ENCODE measurements at regions not wholly inside any gene's neighbourhood (a gene's known extent, or its start where the extent isn't known, plus 50 kb on each side); places are given as distances from the start of the nearest gene placed in this dataset.

GRCh38 chr7:16985621-16986020 is 103.8 kb upstream of the AGR3 start:
- H3K4me1 ChIP-seq, result peaks cover 18% of the 10 kb centered on the region
- no peak overlapping the region for H3K4me3 ChIP-seq
- no peak for DNase-seq (ENCODE audit: extremely low spot score in 2 of 2)
- intact Hi-C loops (cut with DNase I), result loop anchor here (10.0 kb wide), 1 partner anchor 309 kb away; the partner anchor contains the start of gene AHR
- no peak overlapping the region for H3K27ac ChIP-seq
- TF ChIP-seq POLR2AphosphoS5 (IDR thresholded peaks at IDR 0.05; ENCODE audit: insufficient read depth in 1 of 2, low read depth in 1 of 2) (no peak), CTCF (IDR thresholded peaks at IDR 0.05) (no peak), POLR2A (IDR thresholded peaks at IDR 0.05) (no peak)
- no peaks in the 10 kb centered on the region for H3K36me3 ChIP-seq
- no peaks in the 10 kb centered on the region for H3K27me3 ChIP-seq
- H3K9me3 ChIP-seq, result no peaks in the 10 kb centered on the region

- intact Hi-C loops (cut with DNase I), result loop anchor here (10.0 kb wide), 1 partner anchor 308 kb away; the partner anchor contains the start of gene AHR
- no peak overlapping the region for H3K4me3 ChIP-seq
- no peaks in the 10 kb centered on the region for H3K27me3 ChIP-seq
- no peaks in the 10 kb centered on the region for H3K36me3 ChIP-seq
- no peaks in the 10 kb centered on the region for H3K9me3 ChIP-seq
- TF ChIP-seq POLR2A (IDR thresholded peaks at IDR 0.05) (no peak), POLR2AphosphoS5 (IDR thresholded peaks at IDR 0.05; ENCODE audit: insufficient read depth in 1 of 2, low read depth in 1 of 2) (no peak), CTCF (IDR thresholded peaks at IDR 0.05) (no peak)
- H3K27ac ChIP-seq, result no peak overlapping the region
- H3K4me1 ChIP-seq, result peaks cover 18% of the 10 kb centered on the region
- DNase-seq (ENCODE audit: extremely low spot score in 2 of 2), result no peak
Measured at GRCh38 chr7:16986755-16987154, 105.0 kb upstream of the AGR3 start.

GRCh38 chr7:16989811-16990413 is 108.1 kb upstream of the AGR3 start:
- DNase-seq (ENCODE audit: extremely low spot score in 2 of 2), result no peak
- Histone ChIP-seq H3K4me1 (peaks cover 9% of the 10 kb centered on the region), H3K9me3 (no peaks in the 10 kb centered on the region), H3K36me3 (no peaks in the 10 kb centered on the region), H3K27me3 (no peaks in the 10 kb centered on the region), H3K27ac (peak overlapping the region; percentile 7), H3K4me3 (peak overlapping the region in 1 of 2 donors; percentile 7)
- TF ChIP-seq POLR2AphosphoS5 (IDR thresholded peaks at IDR 0.05; ENCODE audit: insufficient read depth in 1 of 2, low read depth in 1 of 2), result peak in 1 of 2 donors; percentile 65
- TF ChIP-seq CTCF (IDR thresholded peaks at IDR 0.05), result no peak
- TF ChIP-seq POLR2A (IDR thresholded peaks at IDR 0.05), result no peak
- intact Hi-C loops (cut with DNase I), result loop anchor here (10.0 kb wide), 1 partner anchor 305 kb away; the partner anchor contains the start of gene AHR

GRCh38 chr7:16991551-16991950 is 109.8 kb upstream of the AGR3 start:
- Histone ChIP-seq H3K4me3 (no peak overlapping the region), H3K27ac (no peak overlapping the region), H3K4me1 (peaks cover 9% of the 10 kb centered on the region), H3K9me3 (no peaks in the 10 kb centered on the region), H3K27me3 (no peaks in the 10 kb centered on the region), H3K36me3 (no peaks in the 10 kb centered on the region)
- intact Hi-C loops (cut with DNase I), result no loop called here
- no peak for TF ChIP-seq CTCF (IDR thresholded peaks at IDR 0.05)
- no peak for TF ChIP-seq POLR2AphosphoS5 (IDR thresholded peaks at IDR 0.05; ENCODE audit: insufficient read depth in 1 of 2, low read depth in 1 of 2)
- no peak for TF ChIP-seq POLR2A (IDR thresholded peaks at IDR 0.05)
- no peak for DNase-seq (ENCODE audit: extremely low spot score in 2 of 2)

- TF ChIP-seq POLR2AphosphoS5 (IDR thresholded peaks at IDR 0.05; ENCODE audit: insufficient read depth in 1 of 2, low read depth in 1 of 2), result no peak
- no peak for TF ChIP-seq POLR2A (IDR thresholded peaks at IDR 0.05)
- TF ChIP-seq CTCF (IDR thresholded peaks at IDR 0.05), result no peak
- Histone ChIP-seq H3K36me3 (no peaks in the 10 kb centered on the region), H3K4me3 (no peak overlapping the region), H3K9me3 (no peaks in the 10 kb centered on the region), H3K27ac (no peak overlapping the region), H3K4me1 (peaks cover 9% of the 10 kb centered on the region), H3K27me3 (no peaks in the 10 kb centered on the region)
- no peak for DNase-seq (ENCODE audit: extremely low spot score in 2 of 2)
- intact Hi-C loops (cut with DNase I), result no loop called here
Measured at GRCh38 chr7:16993543-16993942, 111.8 kb upstream of the AGR3 start.

Measured in vagina (tissue), 2 donors.